GM19468 (cell line): ENCODE measurements at regions not wholly inside any gene's neighbourhood (a gene's known extent, or its start where the extent isn't known, plus 50 kb on each side); places are given as distances from the start of the nearest gene placed in this dataset.
"Not testable (repeated sequence)": the region's sequence is repeated elsewhere in the genome, so short reads cannot be mapped to it uniquely, and the experiment has no call there.

Source experiments
- ATAC-seq: cut with Tn5 transposase; IDR thresholded peaks from one replicate; pipeline ENCODE4 v1.9.1; 2021; ENCODE audit warnings: mild to moderate bottlenecking, moderate library complexity, moderate number of reproducible peaks; ENCODE audit not compliant: unreplicated experiment; ENCODE audit errors: extremely low read depth

GRCh38 chr6:150681578-150682395 is 82.1 kb downstream of the PLEKHG1 start:
- no peak for ATAC-seq

- ATAC-seq = no peak
Measured at GRCh38 chr6:150683320-150683719, 83.6 kb downstream of the PLEKHG1 start.

GRCh38 chr6:150684161-150684560 is 84.5 kb downstream of the PLEKHG1 start:
- no peak for ATAC-seq

GRCh38 chr6:150684714-150685459 is 85.2 kb downstream of the PLEKHG1 start:
- ATAC-seq = no peak

- no peak for ATAC-seq
Measured at GRCh38 chr6:150685860-150686259, 86.2 kb downstream of the PLEKHG1 start.

- ATAC-seq = no peak
Measured at GRCh38 chr6:150686566-150686965, 86.9 kb downstream of the PLEKHG1 start.

GRCh38 chr6:150687508-150687907 is 87.8 kb downstream of the PLEKHG1 start:
- ATAC-seq = no peak

- ATAC-seq = no peak
Measured at GRCh38 chr6:150689900-150690590, 90.4 kb downstream of the PLEKHG1 start.

GRCh38 chr6:150690681-150691080 is 91.0 kb downstream of the PLEKHG1 start:
- no peak for ATAC-seq

GRCh38 chr6:150691463-150691862 is 91.8 kb downstream of the PLEKHG1 start:
- no peak for ATAC-seq

GRCh38 chr6:150692604-150693003 is 92.9 kb downstream of the PLEKHG1 start:
- peak; percentile 74 for ATAC-seq

GRCh38 chr6:150694889-150695288 is 95.2 kb downstream of the PLEKHG1 start:
- ATAC-seq = no peak

- ATAC-seq = no peak
Measured at GRCh38 chr6:150695652-150696051, 96.0 kb downstream of the PLEKHG1 start.

- no peak for ATAC-seq
Measured at GRCh38 chr6:150696190-150696589, 96.5 kb downstream of the PLEKHG1 start.

- ATAC-seq = not testable (repeated sequence)
Measured at GRCh38 chr6:150696918-150697317, 97.2 kb downstream of the PLEKHG1 start.

GRCh38 chr6:150697515-150697914 is 97.8 kb downstream of the PLEKHG1 start:
- no peak for ATAC-seq

GRCh38 chr6:150698391-150698790 is 98.7 kb downstream of the PLEKHG1 start:
- no peak for ATAC-seq

GRCh38 chr6:150702675-150703074 is 103.0 kb downstream of the PLEKHG1 start:
- ATAC-seq = no peak

- no peak for ATAC-seq
Measured at GRCh38 chr6:150704447-150705192, 104.9 kb downstream of the PLEKHG1 start.

- no peak for ATAC-seq
Measured at GRCh38 chr6:150705392-150705791, 105.7 kb downstream of the PLEKHG1 start.
